Transverse colon (tissue), 4 donors: ENCODE measurements at regions not wholly inside any gene's neighbourhood (a gene's known extent, or its start where the extent isn't known, plus 50 kb on each side); places are given as distances from the start of the nearest gene placed in this dataset.

Experiments used
- DNase-seq: peaks from one replicate; pipeline ENCODE4 v3.0.0-alpha.2; 2019
- H3K27ac ChIP-seq, 4 donors: fragments of 200-600 bp; sonication (generic); 2 replicates each; pipeline ENCODE4 v1.5.1; 2016 to 2018; ENCODE audit warnings: inconsistent platforms in 4 of 4
- H3K27me3 ChIP-seq: fragments of 200-600 bp; sonication (generic); 2 replicates; pipeline ENCODE4 v1.5.1; 2017; ENCODE audit warnings: inconsistent platforms
- H3K36me3 ChIP-seq, 4 donors: fragments of 200-600 bp; sonication (generic); 2 replicates each; pipeline ENCODE4 v1.5.1; 2017 to 2019; ENCODE audit warnings: inconsistent platforms in 4 of 4
- H3K4me1 ChIP-seq, 4 donors: fragments of 200-600 bp; sonication (generic); 2 replicates each; pipeline ENCODE4 v1.5.1; 2017 to 2020; ENCODE audit warnings: inconsistent platforms in 4 of 4
- H3K4me3 ChIP-seq, 4 donors: fragments of 200-600 bp; sonication (generic); 1 replicate in 1 of 4; 2 replicates in 3 of 4; pipeline versions ENCODE4 v1.5.1 to v1.6.1; 2017 to 2019; ENCODE audit warnings: inconsistent platforms in 4 of 4
- H3K9me3 ChIP-seq, 2 donors: fragments of 200-600 bp; sonication (generic); 2 replicates each; pipeline ENCODE4 v1.5.1; 2017 to 2019; ENCODE audit warnings: inconsistent platforms in 2 of 2
- CTCF ChIP-seq, 5 experiments: fragments of 200-600 bp in 3 of 5; fragments of 450-650 bp in 2 of 5; sonication (generic) in 3 of 5; IDR thresholded peaks; 1 replicate in 2 of 5; 2 replicates in 3 of 5; pipeline ENCODE4 v1.5.1; 2016 to 2017; ENCODE audit warnings: antibody characterized with exemption in 5 of 5, inconsistent platforms in 3 of 5, mild to moderate bottlenecking in 2 of 5, moderate library complexity in 1 of 5
- EP300 ChIP-seq: sonication (generic); formaldehyde crosslinking; IDR thresholded peaks from one replicate; pipeline ENCODE4 v1.6.1; 2017; ENCODE audit warnings: antibody characterized with exemption, low read depth
- POLR2A ChIP-seq: fragments of 450-650 bp; IDR thresholded peaks from one replicate; pipeline ENCODE4 v1.6.1; 2016; ENCODE audit warnings: antibody characterized with exemption, mild to moderate bottlenecking, moderate library complexity
- POLR2AphosphoS5 ChIP-seq, 3 donors: sonication (generic); formaldehyde crosslinking; IDR thresholded peaks; one replicate each; pipeline ENCODE4 v1.6.1; 2016; ENCODE audit warnings: antibody characterized with exemption in 3 of 3
- WGBS, 2 donors: methylation state at CpG; one replicate each; pipeline ENCODE4 v1.1.5; 2018; ENCODE audit warnings: low coverage in 1 of 2; 5-methylcytosine and 5-hydroxymethylcytosine counted together
- in situ Hi-C, 4 donors: fragments of 200-750 bp; cut with MboI; loops; one replicate each; pipeline versions ENCODE4 v1.15.0 to v1.15.1; 2017; ENCODE audit warnings: low sequenced_read_pairs in 3 of 4, low pct_ligation_motif_present in 1 of 4, low pct_unique_long_range_greater_than_20kb in 1 of 4
- intact Hi-C: fragments of 100-400 bp; cut with DNase I; formaldehyde crosslinking; loops from one replicate; pipeline ENCODE4 v1.15.1; 2023; ENCODE audit warnings: low total_unique reads

- in situ Hi-C loops: no loop called here
- no peaks in the 10 kb centered on the region for H3K36me3 ChIP-seq
- 17 to 37% methylated on average over 2 to 5 of the region's 5 CpGs for WGBS, 2 donors
- H3K9me3 ChIP-seq: no peaks in the 10 kb centered on the region
- H3K27me3 ChIP-seq: no peaks in the 10 kb centered on the region
- no peak overlapping the region for H3K4me3 ChIP-seq
- DNase-seq: peak; percentile 68
- peaks cover 0 to 14% (median 8%) of the 10 kb centered on the region in 4 donors for H3K4me1 ChIP-seq
- TF ChIP-seq CTCF (IDR thresholded peaks at IDR 0.05) (no peak), POLR2AphosphoS5 (IDR thresholded peaks at IDR 0.05) (peak in 1 of 3 donors; percentile 41)
- intact Hi-C loops: no loop called here
- peak overlapping the region; percentile 71 to 81 (median 79) for H3K27ac ChIP-seq
Observed at GRCh38 chr17:62188713-62189112, 123.6 kb upstream of the MED13 start.

GRCh38 chr17:62187681-62188080 is 122.6 kb upstream of the MED13 start:
- Histone ChIP-seq H3K27ac (peak overlapping the region; percentile 71 to 81 (median 79)), H3K4me3 (no peak overlapping the region), H3K9me3 (no peaks in the 10 kb centered on the region), H3K36me3 (no peaks in the 10 kb centered on the region), H3K27me3 (no peaks in the 10 kb centered on the region), H3K4me1 (peaks cover 0 to 14% (median 8%) of the 10 kb centered on the region in 4 donors)
- intact Hi-C loops: no loop called here
- TF ChIP-seq POLR2A (no peak), CTCF (IDR thresholded peaks at IDR 0.05) (no peak), POLR2AphosphoS5 (IDR thresholded peaks at IDR 0.05) (no peak), EP300 (no peak)
- DNase-seq: no peak
- in situ Hi-C loops: no loop called here
- WGBS, 2 donors: 10 to 13% methylated on average over 2 to 3 of the region's 3 CpGs

GRCh38 chr17:62186841-62187240 is 121.8 kb upstream of the MED13 start:
- no peak overlapping the region for H3K4me3 ChIP-seq
- no peak for TF ChIP-seq EP300
- no peak for TF ChIP-seq POLR2AphosphoS5 (IDR thresholded peaks at IDR 0.05)
- no peak for TF ChIP-seq POLR2A
- TF ChIP-seq CTCF (IDR thresholded peaks at IDR 0.05): no peak
- H3K9me3 ChIP-seq: no peaks in the 10 kb centered on the region
- in situ Hi-C loops (no loop called here), intact Hi-C loops (no loop called here)
- H3K27ac ChIP-seq: peak overlapping the region in 1 of 4 donors; percentile 81
- no peaks in the 10 kb centered on the region for H3K27me3 ChIP-seq
- no peak for DNase-seq
- peaks cover 0 to 14% (median 8%) of the 10 kb centered on the region in 4 donors for H3K4me1 ChIP-seq
- no peaks in the 10 kb centered on the region for H3K36me3 ChIP-seq
- WGBS, 2 donors: 82 to 83% methylated on average over 2 to 3 of the region's 3 CpGs

- no peaks in the 10 kb centered on the region for H3K36me3 ChIP-seq
- no peak for DNase-seq
- TF ChIP-seq POLR2A (no peak), CTCF (IDR thresholded peaks at IDR 0.05) (no peak), EP300 (no peak), POLR2AphosphoS5 (IDR thresholded peaks at IDR 0.05) (no peak)
- H3K27me3 ChIP-seq: no peaks in the 10 kb centered on the region
- no peaks in the 10 kb centered on the region for H3K9me3 ChIP-seq
- in situ Hi-C loops: no loop called here
- no peak overlapping the region for H3K4me3 ChIP-seq
- no peak overlapping the region for H3K27ac ChIP-seq
- intact Hi-C loops: no loop called here
- WGBS, 2 donors: 81 to 100% methylated on average over 1 of the region's 1 CpG
- H3K4me1 ChIP-seq: peaks cover 0 to 4% (median 0%) of the 10 kb centered on the region in 4 donors
Observed at GRCh38 chr17:62180772-62181171, 115.7 kb upstream of the MED13 start.
